Spleen (tissue), 11 donors: ENCODE measurements at regions not wholly inside any gene's neighbourhood (a gene's known extent, or its start where the extent isn't known, plus 50 kb on each side); places are given as distances from the start of the nearest gene placed in this dataset.
A peak's percentile ranks its signal among the peaks of the same experiment; 100 is the strongest.

ENCODE experiments used
- DNase-seq: peaks from one replicate; pipeline ENCODE4 v3.0.0-alpha.2; 2020
- H3K27ac ChIP-seq, 8 donors: fragments of 200-600 bp; sonication (generic) in 7 of 8; 1 replicate in 4 of 8; 2 replicates in 4 of 8; pipeline versions ENCODE4 v1.5.0 to v1.8.0; 2016 to 2021; ENCODE audit warnings: inconsistent platforms in 4 of 8, mild to moderate bottlenecking in 4 of 8, moderate library complexity in 1 of 8
- H3K27me3 ChIP-seq, 7 donors: fragments of 200-600 bp; sonication (generic) in 6 of 7; replicated peaks in 1 of 7; 1 replicate in 4 of 7; 2 replicates in 3 of 7; pipeline versions ENCODE4 v1.5.0 to v1.8.0; 2016 to 2021; ENCODE audit warnings: inconsistent platforms in 3 of 7, mild to moderate bottlenecking in 1 of 7
- H3K36me3 ChIP-seq, 6 donors: fragments of 200-600 bp; sonication (generic) in 5 of 6; 1 replicate in 4 of 6; 2 replicates in 2 of 6; pipeline versions ENCODE4 v1.5.0 to v1.8.0; 2016 to 2021; ENCODE audit warnings: inconsistent platforms in 2 of 6
- H3K4me1 ChIP-seq, 6 donors: fragments of 200-600 bp; sonication (generic) in 5 of 6; 1 replicate in 3 of 6; 2 replicates in 3 of 6; pipeline versions ENCODE4 v1.5.0 to v1.8.0; 2016 to 2021; ENCODE audit warnings: inconsistent platforms in 3 of 6
- H3K4me3 ChIP-seq, 8 donors: fragments of 200-600 bp; sonication (generic) in 7 of 8; 1 replicate in 4 of 8; 2 replicates in 4 of 8; pipeline versions ENCODE4 v1.5.0 to v1.8.0; 2016 to 2021; ENCODE audit warnings: inconsistent platforms in 4 of 8, mild to moderate bottlenecking in 4 of 8, moderate library complexity in 2 of 8
- H3K9me3 ChIP-seq, 8 donors: fragments of 200-600 bp; sonication (generic) in 7 of 8; 1 replicate in 4 of 8; 2 replicates in 4 of 8; pipeline versions ENCODE4 v1.5.0 to v1.8.0; 2016 to 2021; ENCODE audit warnings: inconsistent platforms in 4 of 8
- POLR2A ChIP-seq, 3 donors: fragments of 450-650 bp; IDR thresholded peaks; one replicate each; pipeline ENCODE4 v1.5.1; 2017; ENCODE audit warnings: antibody characterized with exemption in 3 of 3, mild to moderate bottlenecking in 1 of 3
- POLR2AphosphoS5 ChIP-seq, 3 donors: sonication (generic); formaldehyde crosslinking; IDR thresholded peaks; one replicate each; pipeline ENCODE4 v1.5.1; 2017; ENCODE audit warnings: antibody characterized with exemption in 3 of 3
- WGBS, 5 donors: extraction: QIAGEN DNeasy Blood & Tissue Kit in 3 of 5; methylation state at CpG; one replicate each; pipeline versions ENCODE4 v1.1.5 to v1.1.7; 2013 to 2018; 5-methylcytosine and 5-hydroxymethylcytosine counted together
- intact Hi-C: fragments of 100-400 bp; cut with DNase I; formaldehyde crosslinking; loops from one replicate; pipeline ENCODE4 v1.15.0; 2023; ENCODE audit warnings: low total_unique reads
- TF ChIP-seq, protein P1 (sequence below), 11 experiments: fragments of 200-600 bp in 7 of 11; fragments of 450-650 bp in 4 of 11; sonication (generic) in 4 of 11; IDR thresholded peaks in 8 of 11; conservative IDR thresholded peaks in 3 of 11; 1 replicate in 7 of 11; 2 replicates in 4 of 11; pipeline versions ENCODE4 v1.4.0 to v1.8.0; 2016 to 2021; ENCODE audit warnings: antibody characterized with exemption in 11 of 11, inconsistent platforms in 4 of 11, mild to moderate bottlenecking in 1 of 11
- donor health status: healthy with polysubstance abuse.
- donor health status: DM: no; HTN: no; CAD: no; lungs with moderate emphysema.
- donor health status: DM: no; HTN: no; CAD: no.
- donor health status: Bipolar disorder and iron deficiency.
- donor health status: healthy.
- donor health status: DM: no; HTN: no; CAD: no.
- donor health status: DM: yes; HTN: yes; CAD: no.

DNA sequence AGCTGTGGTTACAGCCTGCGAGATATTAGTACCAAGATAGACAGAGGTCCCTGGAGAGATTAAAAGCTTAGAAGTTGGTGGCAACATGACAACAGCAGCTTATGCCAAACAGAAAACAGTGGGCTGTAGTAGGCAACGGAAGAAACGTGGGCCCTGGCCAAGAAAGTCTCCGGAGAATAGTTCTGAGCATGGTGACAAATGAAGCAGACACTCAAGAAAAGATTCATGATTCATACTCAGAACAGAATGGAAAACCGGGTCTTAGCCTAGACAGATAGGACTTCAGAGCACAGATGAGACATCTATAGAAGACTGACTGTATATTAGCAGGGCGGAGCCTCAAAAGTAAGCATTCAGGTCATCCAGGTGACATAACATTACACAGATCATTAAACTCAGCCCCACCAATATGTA is 727.4 kb downstream of the ETS1 start:
- H3K4me3 ChIP-seq: no peak overlapping the region
- H3K27me3 ChIP-seq: no peaks in the 10 kb centered on the region
- DNase-seq: no peak
- no peaks in the 10 kb centered on the region for H3K4me1 ChIP-seq
- TF ChIP-seq, protein P1, sequence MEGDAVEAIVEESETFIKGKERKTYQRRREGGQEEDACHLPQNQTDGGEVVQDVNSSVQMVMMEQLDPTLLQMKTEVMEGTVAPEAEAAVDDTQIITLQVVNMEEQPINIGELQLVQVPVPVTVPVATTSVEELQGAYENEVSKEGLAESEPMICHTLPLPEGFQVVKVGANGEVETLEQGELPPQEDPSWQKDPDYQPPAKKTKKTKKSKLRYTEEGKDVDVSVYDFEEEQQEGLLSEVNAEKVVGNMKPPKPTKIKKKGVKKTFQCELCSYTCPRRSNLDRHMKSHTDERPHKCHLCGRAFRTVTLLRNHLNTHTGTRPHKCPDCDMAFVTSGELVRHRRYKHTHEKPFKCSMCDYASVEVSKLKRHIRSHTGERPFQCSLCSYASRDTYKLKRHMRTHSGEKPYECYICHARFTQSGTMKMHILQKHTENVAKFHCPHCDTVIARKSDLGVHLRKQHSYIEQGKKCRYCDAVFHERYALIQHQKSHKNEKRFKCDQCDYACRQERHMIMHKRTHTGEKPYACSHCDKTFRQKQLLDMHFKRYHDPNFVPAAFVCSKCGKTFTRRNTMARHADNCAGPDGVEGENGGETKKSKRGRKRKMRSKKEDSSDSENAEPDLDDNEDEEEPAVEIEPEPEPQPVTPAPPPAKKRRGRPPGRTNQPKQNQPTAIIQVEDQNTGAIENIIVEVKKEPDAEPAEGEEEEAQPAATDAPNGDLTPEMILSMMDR (IDR thresholded peaks at IDR 0.05 in 8 of 11, conservative IDR thresholded peaks at IDR 0.05 in 3 of 11): no peak
- TF ChIP-seq POLR2A (IDR thresholded peaks at IDR 0.05): no peak
- no peak for TF ChIP-seq POLR2AphosphoS5 (IDR thresholded peaks at IDR 0.05)
- intact Hi-C loops: no loop called here
- no peak overlapping the region for H3K27ac ChIP-seq
- no peaks in the 10 kb centered on the region for H3K36me3 ChIP-seq
- WGBS, 5 donors: 69 to 82% (median 79%) methylated on average over 6 of the region's 6 CpGs
- no peaks in the 10 kb centered on the region for H3K9me3 ChIP-seq

DNA sequence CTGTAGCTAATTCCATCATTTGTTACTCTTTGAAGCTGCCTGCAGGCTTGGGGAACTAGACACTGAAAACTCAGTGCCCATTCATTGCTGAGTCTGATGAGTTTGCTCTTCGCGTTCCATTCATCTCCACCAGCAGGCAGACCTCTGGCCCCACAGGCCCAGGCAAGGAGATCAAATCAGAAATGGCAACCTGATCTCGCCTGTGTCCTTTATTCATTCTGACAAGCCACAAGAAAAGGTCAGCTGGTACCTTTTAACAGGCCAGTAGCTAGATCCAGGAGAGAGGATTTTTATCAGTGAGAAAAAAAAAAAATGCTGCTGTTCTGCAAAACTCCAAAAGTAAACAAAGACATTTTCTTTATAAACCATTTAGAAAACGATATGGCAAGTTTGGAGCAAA is 742.5 kb downstream of the ETS1 start:
- DNase-seq: no peak
- peaks cover 0 to 19% (median 0%) of the 10 kb centered on the region in 7 donors for H3K27me3 ChIP-seq
- no peaks in the 10 kb centered on the region for H3K4me1 ChIP-seq
- no peak overlapping the region for H3K4me3 ChIP-seq
- WGBS, 5 donors: 81 to 94% (median 90%) methylated on average over 4 of the region's 4 CpGs
- H3K9me3 ChIP-seq: no peaks in the 10 kb centered on the region
- TF ChIP-seq, protein P1 (IDR thresholded peaks at IDR 0.05 in 8 of 11, conservative IDR thresholded peaks at IDR 0.05 in 3 of 11): no peak
- no peak for TF ChIP-seq POLR2A (IDR thresholded peaks at IDR 0.05)
- TF ChIP-seq POLR2AphosphoS5 (IDR thresholded peaks at IDR 0.05): no peak
- no peaks in the 10 kb centered on the region for H3K36me3 ChIP-seq
- no peak overlapping the region for H3K27ac ChIP-seq
- intact Hi-C loops: no loop called here

DNA sequence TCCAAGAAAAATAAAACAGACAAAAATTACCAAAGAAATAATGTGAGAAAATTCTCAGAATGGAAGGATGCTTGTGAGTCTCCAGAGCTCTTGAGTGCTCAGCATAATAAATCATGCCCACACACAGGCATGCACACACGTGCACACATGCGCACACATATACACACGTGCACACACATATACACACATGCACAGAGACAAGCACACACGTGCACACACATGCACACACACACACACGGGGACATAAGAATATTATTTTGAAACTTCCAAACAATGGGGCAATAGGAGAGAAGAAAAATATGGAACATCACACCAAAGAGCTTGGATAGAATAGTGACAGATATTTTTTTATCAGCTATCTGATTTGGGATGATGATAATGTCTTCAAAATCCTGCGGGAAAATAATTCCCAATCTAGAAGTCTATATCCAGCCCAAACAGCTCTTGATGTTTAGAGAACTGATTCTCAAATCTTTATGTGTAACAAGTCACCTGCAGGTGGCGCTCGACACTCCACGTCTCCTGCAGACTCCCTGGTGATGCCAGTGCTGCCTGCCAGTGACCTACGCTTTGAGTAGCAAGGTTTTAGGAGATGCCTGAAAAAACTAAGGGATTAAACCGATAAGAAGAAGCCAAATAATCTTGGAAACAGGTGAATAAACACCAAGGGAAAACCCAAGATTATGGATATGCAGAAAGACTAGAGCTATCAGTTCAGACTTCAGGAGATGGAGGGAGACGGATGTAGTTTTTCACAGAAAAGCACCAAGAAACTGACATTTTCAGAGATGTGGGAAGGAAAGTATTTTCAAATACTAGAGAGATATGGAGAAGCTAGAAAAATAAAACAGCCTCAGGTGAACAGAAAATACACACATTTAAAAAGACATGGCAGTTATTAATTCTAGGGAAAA is 743.6 kb downstream of the ETS1 start:
- H3K27me3 ChIP-seq: peaks cover 0 to 19% (median 0%) of the 10 kb centered on the region in 7 donors
- H3K27ac ChIP-seq: no peak overlapping the region
- 38 to 43% (median 41%) methylated on average over 12 of the region's 12 CpGs for WGBS, 5 donors
- no peaks in the 10 kb centered on the region for H3K9me3 ChIP-seq
- no peaks in the 10 kb centered on the region for H3K4me1 ChIP-seq
- intact Hi-C loops: no loop called here
- peak; percentile 77 for DNase-seq
- no peaks in the 10 kb centered on the region for H3K36me3 ChIP-seq
- TF ChIP-seq, protein P1 (IDR thresholded peaks at IDR 0.05 in 8 of 11, conservative IDR thresholded peaks at IDR 0.05 in 3 of 11): peak in 8 of 11 experiments; percentile 14 to 56 (median 32)
- no peak for TF ChIP-seq POLR2AphosphoS5 (IDR thresholded peaks at IDR 0.05)
- TF ChIP-seq POLR2A (IDR thresholded peaks at IDR 0.05): no peak
- no peak overlapping the region for H3K4me3 ChIP-seq

DNA sequence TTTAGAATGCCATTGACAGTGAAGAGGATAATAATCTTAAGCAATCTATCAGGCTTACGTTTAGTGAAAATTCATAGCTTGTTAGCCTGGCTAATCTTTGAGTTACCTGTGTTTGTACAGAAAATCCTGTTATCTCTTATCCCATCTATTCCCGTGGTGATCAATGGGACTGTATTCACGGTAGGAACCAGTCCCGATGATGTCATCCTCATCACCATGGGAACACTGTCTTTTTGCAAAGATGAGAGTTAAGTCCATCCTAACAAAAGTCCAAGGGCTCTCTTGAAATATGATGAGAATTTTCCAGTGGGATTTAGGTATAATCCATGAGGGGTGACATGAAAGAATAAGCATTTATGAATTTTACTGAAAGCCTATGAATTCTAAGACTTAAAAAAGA is 762.2 kb downstream of the ETS1 start:
- Histone ChIP-seq H3K9me3 (no peaks in the 10 kb centered on the region), H3K27me3 (peaks cover 0 to 3% (median 0%) of the 10 kb centered on the region in 7 donors), H3K4me3 (no peak overlapping the region), H3K4me1 (no peaks in the 10 kb centered on the region), H3K27ac (no peak overlapping the region), H3K36me3 (no peaks in the 10 kb centered on the region)
- intact Hi-C loops: no loop called here
- DNase-seq: no peak
- 80 to 95% (median 91%) methylated on average over 4 of the region's 4 CpGs for WGBS, 5 donors
- TF ChIP-seq POLR2A (IDR thresholded peaks at IDR 0.05): no peak
- TF ChIP-seq, protein P1 (IDR thresholded peaks at IDR 0.05 in 8 of 11, conservative IDR thresholded peaks at IDR 0.05 in 3 of 11): no peak
- no peak for TF ChIP-seq POLR2AphosphoS5 (IDR thresholded peaks at IDR 0.05)
